WERI-Rb-1 (cell line): ENCODE measurements at regions not wholly inside any gene's neighbourhood (a gene's known extent, or its start where the extent isn't known, plus 50 kb on each side); places are given as distances from the start of the nearest gene placed in this dataset.

ENCODE experiments used
- DNase-seq: peaks from one replicate; pipeline ENCODE4 v3.0.0-alpha.2; 2020
- H3K27ac ChIP-seq: fragments of 250-450 bp; sonication (Bioruptor Pico); 2 replicates; pipeline ENCODE4 v1.5.1; 2020; ENCODE audit warnings: mild to moderate bottlenecking, moderate library complexity
- H3K27me3 ChIP-seq: fragments of 250-450 bp; sonication (Bioruptor Pico); 2 replicates; pipeline ENCODE4 v1.5.1; 2021; ENCODE audit warnings: mild to moderate bottlenecking, low read depth, moderate library complexity; ENCODE audit not compliant: insufficient read depth, severe bottlenecking
- H3K36me3 ChIP-seq: fragments of 250-450 bp; sonication (Bioruptor Pico); 2 replicates; pipeline ENCODE4 v1.5.1; 2020; ENCODE audit warnings: mild to moderate bottlenecking, moderate library complexity
- H3K4me3 ChIP-seq: 2 replicates; pipeline ENCODE4 v1.5.1; 2011; ENCODE audit warnings: low read depth, mild to moderate bottlenecking, control low read depth, low read length
- H3K9me3 ChIP-seq: fragments of 250-450 bp; sonication (Bioruptor Pico); 2 replicates; pipeline ENCODE4 v1.5.1; 2021; ENCODE audit warnings: mild to moderate bottlenecking, moderate library complexity; ENCODE audit not compliant: severe bottlenecking
- TF ChIP-seq, protein P1 (sequence below): IDR thresholded peaks from 2 replicates; pipeline ENCODE4 v1.5.1; 2011; ENCODE audit warnings: low read depth, mild to moderate bottlenecking, control low read depth, inconsistent platforms, low read length

DNA sequence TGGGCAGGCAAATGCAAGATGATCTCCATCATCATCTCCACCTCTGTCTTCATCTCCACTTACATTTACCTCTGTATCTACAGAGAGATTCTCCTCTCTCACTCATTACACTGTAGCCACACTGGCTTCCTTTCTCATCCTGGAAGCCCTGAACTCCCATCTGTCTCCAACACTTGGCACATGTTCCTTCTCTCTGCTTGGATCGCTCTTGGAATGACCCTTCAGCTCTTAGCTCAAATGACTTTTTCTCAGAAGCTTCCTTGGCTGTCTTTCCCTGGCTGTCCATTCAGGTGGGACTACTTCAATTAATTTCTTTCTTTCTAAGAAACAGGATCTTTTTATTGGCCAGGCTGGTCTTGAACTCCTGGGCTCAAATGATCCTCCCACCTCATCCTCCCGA is 120.0 kb upstream of the KLF4 start:
- Histone ChIP-seq H3K36me3 (no peaks in the 10 kb centered on the region), H3K4me3 (no peak overlapping the region), H3K27ac (no peak overlapping the region), H3K9me3 (no peaks in the 10 kb centered on the region), H3K27me3 (peaks cover 85% of the 10 kb centered on the region)
- no peak for DNase-seq
- TF ChIP-seq, protein P1, sequence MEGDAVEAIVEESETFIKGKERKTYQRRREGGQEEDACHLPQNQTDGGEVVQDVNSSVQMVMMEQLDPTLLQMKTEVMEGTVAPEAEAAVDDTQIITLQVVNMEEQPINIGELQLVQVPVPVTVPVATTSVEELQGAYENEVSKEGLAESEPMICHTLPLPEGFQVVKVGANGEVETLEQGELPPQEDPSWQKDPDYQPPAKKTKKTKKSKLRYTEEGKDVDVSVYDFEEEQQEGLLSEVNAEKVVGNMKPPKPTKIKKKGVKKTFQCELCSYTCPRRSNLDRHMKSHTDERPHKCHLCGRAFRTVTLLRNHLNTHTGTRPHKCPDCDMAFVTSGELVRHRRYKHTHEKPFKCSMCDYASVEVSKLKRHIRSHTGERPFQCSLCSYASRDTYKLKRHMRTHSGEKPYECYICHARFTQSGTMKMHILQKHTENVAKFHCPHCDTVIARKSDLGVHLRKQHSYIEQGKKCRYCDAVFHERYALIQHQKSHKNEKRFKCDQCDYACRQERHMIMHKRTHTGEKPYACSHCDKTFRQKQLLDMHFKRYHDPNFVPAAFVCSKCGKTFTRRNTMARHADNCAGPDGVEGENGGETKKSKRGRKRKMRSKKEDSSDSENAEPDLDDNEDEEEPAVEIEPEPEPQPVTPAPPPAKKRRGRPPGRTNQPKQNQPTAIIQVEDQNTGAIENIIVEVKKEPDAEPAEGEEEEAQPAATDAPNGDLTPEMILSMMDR = no peak

GRCh38 chr9:107606149-107606790 is 116.7 kb upstream of the KLF4 start:
- no peaks in the 10 kb centered on the region for H3K9me3 ChIP-seq
- H3K36me3 ChIP-seq = no peaks in the 10 kb centered on the region
- TF ChIP-seq, protein P1 = no peak
- H3K27me3 ChIP-seq = peaks cover 81% of the 10 kb centered on the region
- H3K27ac ChIP-seq = no peak overlapping the region
- no peak for DNase-seq
- H3K4me3 ChIP-seq = no peak overlapping the region

DNA sequence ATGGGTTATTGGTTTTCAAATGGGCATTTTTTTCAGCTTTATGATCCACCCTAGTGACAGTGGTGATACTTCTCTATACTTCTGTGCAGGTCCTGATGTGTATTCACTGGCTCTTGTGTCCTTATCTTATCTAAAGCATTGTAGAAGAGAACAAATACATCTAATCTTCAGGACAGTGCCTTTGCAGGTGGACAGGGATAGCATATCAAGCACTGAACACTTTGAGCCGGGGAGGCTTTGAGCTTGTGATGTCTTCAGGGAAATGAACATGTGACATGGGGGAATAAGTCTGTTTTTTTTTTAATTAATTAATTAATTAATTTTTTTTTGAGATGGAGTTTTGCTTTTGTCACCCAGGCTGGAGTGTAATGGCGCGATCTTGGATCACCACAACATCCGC is 115.5 kb upstream of the KLF4 start:
- no peak overlapping the region for H3K4me3 ChIP-seq
- DNase-seq = no peak
- H3K27ac ChIP-seq = no peak overlapping the region
- no peaks in the 10 kb centered on the region for H3K9me3 ChIP-seq
- TF ChIP-seq, protein P1 = no peak
- H3K36me3 ChIP-seq = no peaks in the 10 kb centered on the region
- peaks cover 75% of the 10 kb centered on the region for H3K27me3 ChIP-seq

DNA sequence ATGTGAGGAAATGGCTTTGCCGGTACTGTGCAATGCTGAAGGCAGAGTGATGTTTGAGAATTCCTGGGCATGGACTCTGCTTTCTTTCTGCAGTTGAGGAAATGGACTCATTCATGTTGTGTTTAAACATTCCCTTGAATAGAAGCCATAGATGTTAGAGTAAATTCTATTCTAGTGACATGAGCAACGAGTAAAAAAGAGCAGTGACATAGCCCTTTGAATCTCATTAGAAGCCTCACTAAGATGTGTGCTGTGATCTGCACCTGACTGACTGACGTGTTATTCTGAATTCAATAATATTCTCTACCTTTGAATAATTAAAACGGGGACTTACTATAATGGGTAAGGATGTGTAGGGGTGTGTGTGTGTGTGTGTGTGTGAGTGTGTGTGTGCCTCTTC is 113.7 kb upstream of the KLF4 start:
- TF ChIP-seq, protein P1 = no peak
- Histone ChIP-seq H3K4me3 (no peak overlapping the region), H3K9me3 (no peaks in the 10 kb centered on the region), H3K27ac (no peak overlapping the region), H3K36me3 (no peaks in the 10 kb centered on the region), H3K27me3 (peaks cover 75% of the 10 kb centered on the region)
- DNase-seq = no peak

DNA sequence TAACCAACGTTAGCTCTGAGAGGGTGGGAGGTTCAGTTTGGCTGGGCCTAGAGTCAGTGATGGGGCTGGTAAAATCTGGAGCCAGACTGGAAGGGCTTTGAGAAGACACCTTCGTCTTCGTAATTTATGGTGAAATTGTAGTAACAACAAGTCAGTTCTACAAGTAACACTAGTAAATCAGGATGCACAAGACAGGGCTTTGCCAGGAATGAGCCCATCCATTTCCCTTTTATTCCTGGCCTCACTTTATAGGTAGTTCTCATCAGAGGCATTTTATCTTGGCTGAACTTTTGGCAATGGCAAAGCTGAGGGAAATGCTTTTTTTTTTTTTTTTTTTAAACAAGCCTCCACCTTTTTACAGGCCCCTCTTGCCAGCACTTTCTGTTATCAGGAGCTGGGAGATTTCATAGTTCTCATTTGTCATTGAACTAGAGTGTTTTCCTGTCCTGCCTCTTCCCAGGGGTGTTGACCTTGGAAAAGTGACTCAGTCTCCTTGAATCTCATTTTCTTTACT is 110.5 kb upstream of the KLF4 start:
- TF ChIP-seq, protein P1 = no peak
- Histone ChIP-seq H3K27me3 (peaks cover 78% of the 10 kb centered on the region), H3K27ac (no peak overlapping the region), H3K36me3 (no peaks in the 10 kb centered on the region), H3K9me3 (no peaks in the 10 kb centered on the region), H3K4me3 (no peak overlapping the region)
- no peak for DNase-seq

- Histone ChIP-seq H3K4me3 (no peak overlapping the region), H3K9me3 (no peaks in the 10 kb centered on the region), H3K36me3 (no peaks in the 10 kb centered on the region), H3K27ac (no peak overlapping the region), H3K27me3 (peaks cover 85% of the 10 kb centered on the region)
- TF ChIP-seq, protein P1 = no peak
- DNase-seq = no peak
Measured at GRCh38 chr9:107597743-107598217, 108.2 kb upstream of the KLF4 start.
